ENCODE measurements at regions not wholly inside any gene's neighbourhood (a gene's known extent, or its start where the extent isn't known, plus 50 kb on each side); places are given as distances from the start of the nearest gene placed in this dataset.
A peak's percentile ranks its signal among the peaks of the same experiment; 100 is the strongest.
"Not testable (repeated sequence)": the region's sequence is repeated elsewhere in the genome, so short reads cannot be mapped to it uniquely, and the experiment has no call there.

DNA sequence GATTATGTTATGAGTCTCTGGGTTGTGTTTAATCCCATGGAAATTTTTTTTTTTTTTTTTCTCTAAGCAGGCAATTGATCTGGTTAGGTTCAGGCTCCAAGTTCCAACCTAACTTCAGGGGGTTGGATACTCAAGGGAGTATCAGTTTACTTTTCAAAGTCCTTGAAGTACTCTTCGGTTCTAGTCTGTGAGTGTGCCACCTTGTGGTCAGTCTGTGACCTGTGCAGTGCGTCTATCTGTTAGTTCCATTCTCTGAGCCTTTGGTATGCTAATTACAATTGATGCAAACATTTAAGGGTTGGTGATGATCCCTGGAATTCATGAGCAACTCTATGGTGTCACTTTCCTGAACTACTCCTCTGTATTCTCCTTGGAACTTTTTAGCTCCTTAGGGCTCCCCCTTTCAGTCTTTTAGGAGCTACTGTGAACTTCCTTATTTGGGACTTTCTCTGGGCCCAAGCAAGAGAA lies 342.0 kb downstream of the SOX4 start:
- peaks cover 9% of the 10 kb centered on the region for H3K4me1 Mint-ChIP-seq
- TF ChIP-seq, protein P1, sequence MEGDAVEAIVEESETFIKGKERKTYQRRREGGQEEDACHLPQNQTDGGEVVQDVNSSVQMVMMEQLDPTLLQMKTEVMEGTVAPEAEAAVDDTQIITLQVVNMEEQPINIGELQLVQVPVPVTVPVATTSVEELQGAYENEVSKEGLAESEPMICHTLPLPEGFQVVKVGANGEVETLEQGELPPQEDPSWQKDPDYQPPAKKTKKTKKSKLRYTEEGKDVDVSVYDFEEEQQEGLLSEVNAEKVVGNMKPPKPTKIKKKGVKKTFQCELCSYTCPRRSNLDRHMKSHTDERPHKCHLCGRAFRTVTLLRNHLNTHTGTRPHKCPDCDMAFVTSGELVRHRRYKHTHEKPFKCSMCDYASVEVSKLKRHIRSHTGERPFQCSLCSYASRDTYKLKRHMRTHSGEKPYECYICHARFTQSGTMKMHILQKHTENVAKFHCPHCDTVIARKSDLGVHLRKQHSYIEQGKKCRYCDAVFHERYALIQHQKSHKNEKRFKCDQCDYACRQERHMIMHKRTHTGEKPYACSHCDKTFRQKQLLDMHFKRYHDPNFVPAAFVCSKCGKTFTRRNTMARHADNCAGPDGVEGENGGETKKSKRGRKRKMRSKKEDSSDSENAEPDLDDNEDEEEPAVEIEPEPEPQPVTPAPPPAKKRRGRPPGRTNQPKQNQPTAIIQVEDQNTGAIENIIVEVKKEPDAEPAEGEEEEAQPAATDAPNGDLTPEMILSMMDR (IDR thresholded peaks at IDR 0.05), result peak; percentile 38
- H3K9me3 Mint-ChIP-seq, result peaks cover 42% of the 10 kb centered on the region
- DNase-seq, result peak; percentile 10
- H3K36me3 Mint-ChIP-seq (ENCODE audit: low read depth), result peaks cover 83% of the 10 kb centered on the region
- H3K27ac Mint-ChIP-seq, result peak overlapping the region; percentile 59
- no peaks in the 10 kb centered on the region for H3K27me3 Mint-ChIP-seq (ENCODE audit: low read depth, poor library complexity)
- H3K4me3 Mint-ChIP-seq, result peak overlapping the region; percentile 10

DNA sequence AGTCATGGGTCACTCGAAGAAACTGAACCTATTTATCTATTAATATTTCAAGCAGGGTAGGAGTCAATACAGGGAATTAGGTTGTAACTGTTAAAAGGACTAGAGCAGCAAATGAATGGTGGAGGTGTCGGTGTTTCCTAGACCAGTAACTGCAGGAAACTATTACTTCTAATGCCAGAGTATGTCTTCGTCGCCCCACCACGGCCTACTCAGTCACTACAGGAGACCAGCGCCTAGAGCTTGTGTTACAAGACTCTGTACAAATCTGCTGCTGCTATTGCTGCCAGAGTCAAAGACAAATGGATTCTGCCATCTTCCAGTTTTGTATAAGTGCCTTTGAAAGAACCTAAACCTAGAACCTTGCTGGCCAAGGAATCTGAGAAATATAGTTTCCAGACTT lies 343.9 kb downstream of the SOX4 start:
- TF ChIP-seq, protein P1 (IDR thresholded peaks at IDR 0.05), result no peak
- peaks cover 68% of the 10 kb centered on the region for H3K36me3 Mint-ChIP-seq (ENCODE audit: low read depth)
- H3K4me1 Mint-ChIP-seq, result peaks cover 17% of the 10 kb centered on the region

DNA sequence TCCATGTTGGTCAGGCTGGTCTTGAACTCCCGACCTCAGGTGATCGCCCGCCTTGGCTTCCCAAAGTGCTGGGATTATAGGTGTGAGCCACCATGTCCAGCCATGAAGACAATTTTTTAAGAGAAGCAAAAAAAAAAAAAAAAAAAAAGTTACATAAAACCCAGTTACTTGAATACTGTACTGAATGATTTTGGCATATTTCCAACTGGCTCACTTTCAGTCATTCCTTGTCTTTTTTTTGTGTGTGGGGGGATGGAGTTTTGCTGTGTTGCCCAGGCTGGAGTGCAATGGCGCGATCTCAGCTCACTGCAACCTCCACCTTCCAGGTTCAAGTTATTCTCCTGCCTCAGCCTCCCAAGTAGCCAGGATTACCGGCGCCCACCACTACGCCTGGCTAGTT lies 345.5 kb downstream of the SOX4 start:
- Mint-ChIP-seq H3K9me3 (peaks cover 16% of the 10 kb centered on the region), H3K4me1 (peaks cover 26% of the 10 kb centered on the region), H3K36me3 (ENCODE audit: low read depth) (peaks cover 59% of the 10 kb centered on the region)
- not testable (repeated sequence) for H3K4me3 Mint-ChIP-seq; H3K27me3 Mint-ChIP-seq (ENCODE audit: low read depth, poor library complexity); DNase-seq; H3K27ac Mint-ChIP-seq

More for the DNA sequence above, 343.9 kb downstream of the SOX4 start:
- Mint-ChIP-seq H3K4me3 (no peak overlapping the region), H3K27ac (no peak overlapping the region), H3K27me3 (ENCODE audit: low read depth, poor library complexity) (peaks cover 3% of the 10 kb centered on the region), H3K9me3 (peaks cover 29% of the 10 kb centered on the region)
- no peak for DNase-seq

DNA sequence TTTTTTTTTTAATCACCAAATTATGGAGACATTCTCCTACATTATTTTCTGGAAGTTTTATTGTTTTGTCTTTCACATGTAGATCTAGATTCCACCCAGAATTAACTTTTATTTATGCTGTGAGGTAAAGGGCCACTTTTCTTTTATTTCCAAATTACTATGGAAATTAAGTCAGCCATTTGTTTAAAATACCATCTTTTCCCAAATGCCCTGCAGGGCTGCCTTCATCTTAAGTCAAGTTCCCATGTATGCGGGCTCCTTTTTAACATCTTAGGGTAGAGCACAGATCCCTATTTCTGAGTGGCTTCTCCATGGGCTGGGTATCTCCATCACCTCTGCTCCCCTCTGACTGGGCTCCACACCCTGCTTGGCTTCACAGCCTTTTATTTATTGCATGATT lies 348.4 kb downstream of the SOX4 start:
- Mint-ChIP-seq H3K36me3 (ENCODE audit: low read depth) (peaks cover 45% of the 10 kb centered on the region), H3K27me3 (ENCODE audit: low read depth, poor library complexity) (peaks cover 7% of the 10 kb centered on the region), H3K4me1 (peaks cover 26% of the 10 kb centered on the region), H3K4me3 (no peak overlapping the region), H3K27ac (peak overlapping the region; percentile 41), H3K9me3 (no peaks in the 10 kb centered on the region)
- no peak for DNase-seq
- TF ChIP-seq, protein P1 (IDR thresholded peaks at IDR 0.05), result no peak

DNA sequence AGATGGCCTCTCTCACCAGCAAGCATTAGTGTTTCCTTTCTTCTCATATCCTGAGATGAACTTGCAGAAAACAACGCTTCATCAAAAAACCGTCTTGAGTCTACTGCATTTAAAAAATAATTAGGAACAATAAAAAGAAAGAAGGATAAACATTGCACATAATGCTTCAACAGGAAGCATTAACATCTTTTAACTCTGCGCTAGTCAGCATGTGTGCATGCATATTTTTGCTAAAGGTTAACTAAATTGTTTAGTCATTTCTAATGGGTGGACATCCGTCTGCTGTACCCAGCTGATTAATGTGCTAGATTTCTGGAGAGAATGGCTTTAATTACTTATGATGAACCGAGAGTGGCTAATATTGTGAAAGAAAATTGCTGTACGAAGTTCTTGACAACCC lies 349.3 kb downstream of the SOX4 start:
- DNase-seq, result no peak
- H3K27ac Mint-ChIP-seq, result peak overlapping the region; percentile 19

DNA sequence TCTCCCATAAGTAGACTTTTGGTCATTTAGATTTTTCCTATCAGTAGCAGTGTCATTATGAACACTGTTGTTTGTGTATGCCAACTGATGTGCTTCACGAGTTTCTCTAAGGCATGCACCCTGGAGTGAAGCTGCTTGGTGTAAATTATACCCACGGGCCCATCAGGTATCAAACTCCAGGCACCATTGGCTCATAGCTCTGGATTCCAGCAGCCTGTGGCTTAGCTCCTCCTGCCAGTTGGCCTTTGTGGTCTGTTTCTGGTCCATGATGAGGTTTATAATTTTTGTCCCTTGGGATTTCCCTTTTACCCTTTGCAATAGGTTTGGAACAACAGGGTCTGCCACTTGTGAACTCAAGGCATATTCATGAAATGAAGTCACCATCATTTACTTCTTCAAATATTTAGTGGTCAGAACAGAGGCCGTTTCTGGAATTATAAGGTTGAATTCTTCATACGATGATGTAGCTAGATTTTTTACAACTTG lies 350.5 kb downstream of the PRL start:
- TF ChIP-seq, protein P1 (IDR thresholded peaks at IDR 0.05), result no peak
- H3K4me3 Mint-ChIP-seq, result no peak overlapping the region
- H3K9me3 Mint-ChIP-seq, result no peaks in the 10 kb centered on the region
- H3K27ac Mint-ChIP-seq, result peak overlapping the region; percentile 89
- peaks cover 34% of the 10 kb centered on the region for H3K36me3 Mint-ChIP-seq (ENCODE audit: low read depth)
- H3K4me1 Mint-ChIP-seq, result peaks cover 69% of the 10 kb centered on the region
- peaks cover 4% of the 10 kb centered on the region for H3K27me3 Mint-ChIP-seq (ENCODE audit: low read depth, poor library complexity)
- DNase-seq, result no peak

More for the DNA sequence above, 349.3 kb downstream of the SOX4 start:
- H3K27me3 Mint-ChIP-seq (ENCODE audit: low read depth, poor library complexity), result peaks cover 7% of the 10 kb centered on the region
- peaks cover 36% of the 10 kb centered on the region for H3K4me1 Mint-ChIP-seq
- no peaks in the 10 kb centered on the region for H3K9me3 Mint-ChIP-seq
- TF ChIP-seq, protein P1 (IDR thresholded peaks at IDR 0.05), result no peak
- H3K4me3 Mint-ChIP-seq, result no peak overlapping the region
- H3K36me3 Mint-ChIP-seq (ENCODE audit: low read depth), result peaks cover 42% of the 10 kb centered on the region

DNA sequence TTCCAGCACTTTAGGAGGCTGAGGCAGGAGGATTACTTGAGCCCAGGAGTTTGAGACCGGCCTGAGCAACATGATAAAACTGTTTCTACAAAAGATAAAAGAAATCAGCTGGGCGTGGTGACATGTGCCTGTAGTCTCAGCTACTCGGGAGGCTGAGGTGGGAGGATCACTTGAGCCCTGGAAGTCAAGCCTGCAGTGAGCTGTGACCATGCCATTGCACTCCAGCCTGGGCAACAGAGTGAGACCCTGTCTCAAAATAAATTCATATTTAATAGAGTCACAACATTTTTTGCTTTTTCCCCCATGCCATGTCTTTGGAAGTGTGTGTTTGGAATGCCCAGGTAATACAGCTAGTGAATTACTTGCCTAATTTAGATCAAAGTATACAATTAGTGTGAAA lies 349.6 kb downstream of the PRL start:
- not testable (repeated sequence) for H3K27me3 Mint-ChIP-seq (ENCODE audit: low read depth, poor library complexity); H3K4me3 Mint-ChIP-seq; H3K9me3 Mint-ChIP-seq; DNase-seq
- H3K4me1 Mint-ChIP-seq, result peaks cover 72% of the 10 kb centered on the region
- H3K27ac Mint-ChIP-seq, result peak overlapping the region; percentile 99
- peaks cover 39% of the 10 kb centered on the region for H3K36me3 Mint-ChIP-seq (ENCODE audit: low read depth)
